PC-9 (cell line): ENCODE measurements at regions not wholly inside any gene's neighbourhood (a gene's known extent, or its start where the extent isn't known, plus 50 kb on each side); places are given as distances from the start of the nearest gene placed in this dataset.

ENCODE experiments used
- EZH2 ChIP-seq: fragments of 200-600 bp; sonication (generic); IDR thresholded peaks from 2 replicates; pipeline ENCODE4 v1.8.0; 2017; ENCODE audit warnings: antibody characterized with exemption, low read depth
- TF ChIP-seq, protein P1 (sequence below): fragments of 200-600 bp; sonication (generic); conservative IDR thresholded peaks from 2 replicates; pipeline ENCODE4 v1.6.1; 2017; ENCODE audit warnings: mixed run types, antibody characterized with exemption, mild to moderate bottlenecking, moderate library complexity

- TF ChIP-seq EZH2, result no peak
- TF ChIP-seq, protein P1, sequence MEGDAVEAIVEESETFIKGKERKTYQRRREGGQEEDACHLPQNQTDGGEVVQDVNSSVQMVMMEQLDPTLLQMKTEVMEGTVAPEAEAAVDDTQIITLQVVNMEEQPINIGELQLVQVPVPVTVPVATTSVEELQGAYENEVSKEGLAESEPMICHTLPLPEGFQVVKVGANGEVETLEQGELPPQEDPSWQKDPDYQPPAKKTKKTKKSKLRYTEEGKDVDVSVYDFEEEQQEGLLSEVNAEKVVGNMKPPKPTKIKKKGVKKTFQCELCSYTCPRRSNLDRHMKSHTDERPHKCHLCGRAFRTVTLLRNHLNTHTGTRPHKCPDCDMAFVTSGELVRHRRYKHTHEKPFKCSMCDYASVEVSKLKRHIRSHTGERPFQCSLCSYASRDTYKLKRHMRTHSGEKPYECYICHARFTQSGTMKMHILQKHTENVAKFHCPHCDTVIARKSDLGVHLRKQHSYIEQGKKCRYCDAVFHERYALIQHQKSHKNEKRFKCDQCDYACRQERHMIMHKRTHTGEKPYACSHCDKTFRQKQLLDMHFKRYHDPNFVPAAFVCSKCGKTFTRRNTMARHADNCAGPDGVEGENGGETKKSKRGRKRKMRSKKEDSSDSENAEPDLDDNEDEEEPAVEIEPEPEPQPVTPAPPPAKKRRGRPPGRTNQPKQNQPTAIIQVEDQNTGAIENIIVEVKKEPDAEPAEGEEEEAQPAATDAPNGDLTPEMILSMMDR, result no peak
These were observed 665.5 kb downstream of the BCKDHB start for GRCh38 chr6:80771941-80772340.
